Activated CD4-positive, CD25-positive, alpha-beta regulatory T cell treated with anti-CD3 and anti-CD28 coated beads, Interleukin-2, amount 50 U/mL, for 16 hours (primary cell): ENCODE measurements at regions not wholly inside any gene's neighbourhood (a gene's known extent, or its start where the extent isn't known, plus 50 kb on each side); places are given as distances from the start of the nearest gene placed in this dataset.
"Not testable (repeated sequence)": the region's sequence is repeated elsewhere in the genome, so short reads cannot be mapped to it uniquely, and the experiment has no call there.

Experiments used
- DNase-seq: peaks from one replicate; pipeline ENCODE4 v3.0.0-alpha.2; 2020; ENCODE audit warnings: low read depth, low spot score

DNA sequence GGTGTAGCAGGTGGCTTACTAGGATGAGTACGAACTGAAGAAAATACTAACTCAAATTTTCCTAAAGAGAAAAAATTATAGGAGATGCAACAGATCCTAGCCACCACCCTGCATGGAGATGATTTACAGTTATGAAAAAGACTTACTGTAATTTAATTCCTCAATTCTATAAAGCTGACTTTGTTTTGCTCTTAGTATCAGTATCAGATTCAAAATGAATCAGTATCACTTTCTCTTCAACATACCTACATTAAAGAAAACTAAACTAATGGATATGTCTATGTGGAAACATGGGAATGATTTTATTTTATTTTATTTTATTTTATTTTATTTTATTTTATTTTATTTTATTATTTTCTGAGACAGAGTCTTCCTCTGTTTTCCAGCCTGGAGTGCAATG lies 525.8 kb downstream of the NLGN4X start:
- DNase-seq: no peak

DNA sequence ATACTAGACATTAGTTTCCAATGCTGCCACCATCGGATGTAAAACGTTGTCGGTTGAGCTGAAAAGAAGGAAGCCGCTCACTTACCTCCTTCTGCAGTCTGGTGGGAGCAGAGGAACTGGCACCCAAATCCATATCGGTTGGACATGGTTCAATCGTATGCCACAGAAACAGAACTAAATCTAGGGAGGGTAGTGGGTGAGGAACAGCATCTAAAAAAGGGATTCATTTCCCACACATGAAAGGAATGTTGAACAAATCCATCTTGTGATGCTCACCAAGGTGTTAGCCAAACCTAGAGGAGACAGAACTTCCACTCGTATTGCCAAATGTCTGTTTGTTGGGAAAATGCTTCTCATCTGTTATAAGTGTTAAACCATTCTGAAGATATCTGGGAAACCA lies 532.7 kb downstream of the NLGN4X start:
- no peak for DNase-seq

DNA sequence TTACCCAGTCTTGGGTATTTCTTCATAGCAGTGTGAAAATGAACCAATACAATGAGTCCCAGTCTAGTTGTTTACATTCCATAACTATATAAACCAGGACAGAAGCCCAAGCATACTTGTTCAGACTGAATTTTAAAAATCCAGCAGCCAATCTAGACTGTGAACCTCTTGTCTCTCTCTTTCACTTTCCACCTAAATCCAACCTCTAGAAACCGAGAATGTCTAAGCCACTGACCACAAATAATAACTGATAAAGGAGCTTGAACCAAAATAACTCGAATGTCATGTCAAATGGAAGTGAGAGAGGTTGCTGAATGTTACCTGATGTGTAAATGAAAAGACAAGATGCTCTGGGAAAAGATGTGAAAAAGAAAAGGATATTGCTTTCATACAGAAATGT lies 544.7 kb downstream of the NLGN4X start:
- DNase-seq: no peak

DNA sequence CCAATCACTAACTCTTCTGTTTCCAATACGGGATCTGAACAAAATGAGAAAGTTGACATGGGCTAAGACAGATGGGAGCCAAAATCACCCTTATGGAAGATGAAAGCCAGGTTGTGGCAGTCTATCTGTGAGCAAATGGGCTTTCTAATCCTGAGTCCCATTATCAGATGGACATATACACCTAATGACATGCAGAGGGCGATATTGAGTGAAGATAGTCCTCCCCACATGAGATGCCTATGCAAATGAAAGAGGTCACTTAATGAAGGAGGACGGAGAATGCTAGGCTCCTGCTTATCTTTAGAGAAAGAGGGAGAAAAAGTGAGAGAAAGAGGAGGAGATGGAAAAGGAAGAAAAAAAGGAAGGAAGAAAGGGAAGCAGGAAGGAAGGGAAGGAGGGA lies 547.5 kb downstream of the NLGN4X start:
- no peak for DNase-seq

DNA sequence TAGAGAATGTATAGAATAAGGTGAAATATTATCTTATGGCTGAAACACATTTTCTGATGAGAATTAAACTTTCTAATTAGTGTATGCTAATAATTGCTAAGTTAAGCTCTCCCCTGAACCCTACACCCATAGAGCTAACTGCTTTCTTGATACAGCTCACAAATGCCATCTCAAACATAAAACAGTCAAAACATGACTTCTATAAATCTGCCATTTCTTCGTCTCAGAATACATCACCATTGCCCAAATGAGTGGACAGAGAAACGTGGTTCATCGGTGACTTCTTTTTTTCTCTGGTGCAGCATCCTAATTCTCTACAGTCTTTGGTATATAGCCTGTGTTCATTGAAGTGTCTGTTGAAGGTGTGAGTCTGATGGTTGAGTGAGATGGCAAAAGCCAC lies 554.6 kb downstream of the NLGN4X start:
- DNase-seq: no peak

DNA sequence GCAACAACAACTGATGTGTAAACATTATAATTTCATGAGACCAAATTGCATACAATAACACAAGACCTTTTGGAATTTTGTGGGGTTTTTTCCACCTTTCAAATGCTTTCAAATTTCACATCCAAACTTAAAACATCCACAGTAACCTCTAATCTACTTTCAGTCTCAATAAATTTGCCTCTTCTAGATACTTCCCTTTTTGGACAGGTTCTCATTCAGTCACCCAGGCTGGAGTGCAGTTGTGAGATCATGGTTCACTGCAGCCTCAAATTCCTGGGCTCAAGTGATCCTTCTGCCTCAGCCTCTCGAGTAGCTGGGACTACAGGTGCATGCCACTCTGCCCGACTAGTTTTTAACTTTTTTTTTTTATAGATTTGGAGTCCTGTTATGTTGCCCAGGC lies 556.6 kb downstream of the NLGN4X start:
- no peak for DNase-seq

DNA sequence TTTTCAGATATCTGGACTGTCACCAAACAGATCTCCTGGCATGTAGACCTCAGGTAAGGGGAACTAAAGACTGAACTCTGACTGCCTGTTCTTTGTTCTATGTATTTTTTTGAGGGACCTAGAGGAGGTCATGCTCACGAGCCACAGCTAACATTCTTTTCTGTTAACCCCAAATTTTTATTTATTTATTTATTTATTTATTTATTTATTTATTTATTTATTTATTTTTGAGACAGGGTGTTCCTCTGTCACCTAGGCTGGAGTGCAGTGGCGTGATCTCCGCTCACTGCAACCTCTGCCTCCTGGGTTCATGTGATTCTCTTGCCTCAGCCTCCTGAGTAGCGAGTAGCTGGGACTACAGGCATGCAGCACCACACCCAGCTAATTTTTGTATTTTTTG lies 562.0 kb downstream of the NLGN4X start:
- DNase-seq: not testable (repeated sequence)

DNA sequence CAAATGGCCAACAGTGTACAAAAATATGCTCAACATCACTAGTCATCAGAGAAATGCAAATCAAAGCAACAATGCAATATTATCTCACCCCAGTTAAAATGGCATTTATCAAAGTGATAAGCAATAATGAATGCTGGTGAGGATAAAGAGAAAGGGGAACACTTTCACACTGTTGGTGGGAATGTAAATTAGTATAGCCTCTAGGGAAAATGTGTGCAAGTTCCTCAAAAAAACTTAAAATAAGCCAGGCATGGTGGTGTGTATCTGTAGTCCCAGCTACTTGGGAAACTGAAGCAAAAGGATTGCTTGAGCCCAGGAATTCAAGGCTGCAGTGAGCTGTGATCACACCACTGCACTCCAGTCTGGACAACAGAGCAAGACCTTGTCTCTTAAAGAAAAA lies 572.1 kb downstream of the NLGN4X start:
- no peak for DNase-seq

DNA sequence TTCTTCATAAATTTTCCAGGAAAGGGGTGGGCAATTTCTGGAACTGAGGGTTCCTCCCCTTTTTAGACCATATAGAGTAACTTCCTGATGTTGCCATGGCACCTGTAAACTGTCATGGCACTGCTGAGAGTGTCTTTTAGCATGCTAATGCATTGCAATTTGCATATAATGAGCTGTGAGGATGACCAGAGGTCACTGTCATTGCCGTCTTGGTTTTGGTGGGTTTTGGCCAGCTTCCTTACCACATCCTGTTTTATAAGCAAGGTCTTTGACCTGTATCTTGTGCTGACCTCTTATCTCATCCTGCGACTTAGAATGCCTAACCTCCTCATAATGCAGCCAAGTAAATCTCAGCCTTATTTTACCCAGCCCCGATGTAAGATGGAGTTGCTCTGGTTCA lies 577.8 kb downstream of the NLGN4X start:
- DNase-seq: no peak

DNA sequence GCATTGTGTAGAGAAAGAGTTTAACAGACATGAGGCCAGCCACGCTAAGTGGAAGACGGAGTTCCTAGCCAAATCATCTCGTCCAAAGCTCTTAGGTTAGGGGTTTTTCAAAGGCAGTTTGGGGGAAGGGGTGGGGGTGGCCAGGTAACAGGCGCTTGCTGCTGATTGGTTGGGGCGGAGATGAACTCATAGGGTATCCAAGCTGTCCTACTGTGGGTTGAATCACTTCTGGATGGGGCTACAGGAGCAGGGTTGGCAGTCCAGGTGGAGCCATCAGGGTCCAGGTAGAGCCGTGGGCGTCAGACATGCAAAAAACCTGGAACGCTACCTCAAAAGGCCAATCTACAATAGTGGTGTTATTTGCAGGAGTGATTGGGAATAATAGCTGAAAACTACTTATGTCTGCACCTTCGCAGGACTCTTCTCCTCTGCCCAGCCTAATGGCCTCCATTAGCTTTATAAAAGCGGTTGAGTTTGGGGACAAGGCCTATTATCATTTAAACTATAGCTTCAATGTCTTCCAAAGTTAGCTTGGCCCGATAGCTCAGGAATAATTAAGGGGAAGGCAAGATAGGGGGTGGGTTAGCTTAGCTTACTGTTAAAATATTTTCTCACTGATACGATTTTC lies 579.6 kb downstream of the NLGN4X start:
- no peak for DNase-seq

DNA sequence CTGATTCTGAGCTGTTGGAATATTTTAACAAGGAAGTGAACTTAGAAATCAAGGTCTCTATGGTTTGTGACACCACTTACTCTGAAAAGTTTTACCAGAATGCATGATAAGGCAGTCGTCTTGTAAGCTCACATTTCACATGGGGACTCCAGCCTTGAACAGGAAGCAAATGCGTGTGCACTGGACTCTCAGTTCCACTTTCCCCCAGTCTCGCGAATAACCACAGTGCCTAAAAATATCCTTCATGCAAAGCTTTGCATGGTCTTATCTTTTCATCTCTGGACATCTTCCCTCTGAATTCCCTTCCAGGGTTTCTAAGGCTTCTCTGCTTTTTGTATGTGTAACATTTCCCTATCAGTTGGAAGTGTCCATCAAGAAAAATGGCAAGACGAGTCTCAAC lies 581.8 kb downstream of the NLGN4X start:
- DNase-seq: no peak

DNA sequence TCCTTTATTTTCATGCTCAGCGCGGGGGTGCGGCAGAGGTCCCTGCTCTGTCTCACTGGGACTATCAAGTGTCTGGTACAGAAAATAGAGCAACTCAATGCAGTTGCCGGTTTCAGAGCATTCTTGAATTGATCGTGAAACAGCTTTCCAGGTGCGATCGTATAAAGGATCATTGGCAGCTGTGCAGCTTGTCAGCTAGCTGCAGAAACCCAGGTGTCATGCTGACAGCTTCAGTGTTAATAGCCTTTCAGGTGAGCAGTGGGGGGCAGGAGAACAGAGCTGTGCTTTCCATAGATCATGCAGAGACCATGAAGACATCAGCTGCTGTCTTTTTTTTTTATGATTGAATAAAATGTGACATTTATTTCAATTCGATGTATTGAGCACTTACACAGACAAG lies 583.9 kb downstream of the NLGN4X start:
- no peak for DNase-seq

DNA sequence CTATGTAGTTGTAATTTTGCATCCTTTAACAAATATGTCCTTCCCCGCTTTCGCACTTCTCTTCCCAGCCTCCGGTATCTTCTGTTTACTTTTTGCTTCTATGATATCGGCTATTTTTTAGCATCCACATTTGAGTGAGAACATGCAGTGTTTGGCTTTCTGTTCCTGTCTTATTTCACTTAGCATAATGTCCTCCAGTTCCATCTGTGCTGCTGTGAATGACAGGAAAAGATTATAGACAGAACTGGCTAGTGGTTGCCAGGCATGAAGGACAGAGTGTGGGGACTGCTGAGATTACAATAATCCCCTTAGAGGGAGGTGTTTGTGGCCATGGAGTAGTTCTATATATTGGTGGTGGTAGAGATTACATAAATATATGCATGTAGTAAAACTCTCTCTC lies 588.6 kb downstream of the NLGN4X start:
- no peak for DNase-seq

DNA sequence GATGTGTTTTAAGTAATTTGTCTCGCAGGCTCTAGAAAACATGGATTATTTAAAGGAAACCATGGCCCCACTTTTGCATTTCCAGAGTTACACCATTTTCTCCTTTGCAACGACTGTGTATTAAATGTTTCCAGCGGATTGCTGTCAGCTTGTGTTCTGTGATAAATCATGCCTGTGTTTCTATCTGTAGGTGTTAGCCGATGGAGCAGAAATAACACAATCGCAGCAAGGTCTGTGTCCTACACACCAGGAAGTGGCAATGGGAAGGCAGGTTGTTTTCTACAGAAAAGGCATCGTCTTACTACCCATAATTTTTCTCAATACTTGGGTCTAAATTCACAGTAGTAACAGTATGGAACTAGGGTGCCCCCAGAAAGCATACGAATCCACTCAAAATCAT lies 590.1 kb downstream of the NLGN4X start:
- no peak for DNase-seq

DNA sequence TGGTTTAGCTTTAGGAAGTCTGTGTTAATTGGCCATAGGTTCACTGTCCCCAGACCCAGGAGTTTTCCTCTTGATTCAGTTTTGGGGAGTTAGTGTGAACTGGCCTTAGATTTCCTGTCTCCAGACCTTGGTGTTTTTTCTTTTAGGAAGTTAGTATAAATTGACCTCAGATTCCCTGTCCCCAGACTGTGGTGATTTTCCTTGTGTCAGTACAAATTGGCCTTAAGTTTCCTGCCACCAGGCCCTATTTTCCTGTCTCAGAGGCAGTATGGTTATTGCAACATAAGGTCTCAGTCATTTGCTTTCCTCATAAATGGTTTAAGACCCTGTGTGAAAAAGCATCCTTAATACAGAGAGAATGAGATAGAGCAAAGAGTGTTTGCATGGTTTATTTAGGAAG lies 595.8 kb downstream of the NLGN4X start:
- no peak for DNase-seq

DNA sequence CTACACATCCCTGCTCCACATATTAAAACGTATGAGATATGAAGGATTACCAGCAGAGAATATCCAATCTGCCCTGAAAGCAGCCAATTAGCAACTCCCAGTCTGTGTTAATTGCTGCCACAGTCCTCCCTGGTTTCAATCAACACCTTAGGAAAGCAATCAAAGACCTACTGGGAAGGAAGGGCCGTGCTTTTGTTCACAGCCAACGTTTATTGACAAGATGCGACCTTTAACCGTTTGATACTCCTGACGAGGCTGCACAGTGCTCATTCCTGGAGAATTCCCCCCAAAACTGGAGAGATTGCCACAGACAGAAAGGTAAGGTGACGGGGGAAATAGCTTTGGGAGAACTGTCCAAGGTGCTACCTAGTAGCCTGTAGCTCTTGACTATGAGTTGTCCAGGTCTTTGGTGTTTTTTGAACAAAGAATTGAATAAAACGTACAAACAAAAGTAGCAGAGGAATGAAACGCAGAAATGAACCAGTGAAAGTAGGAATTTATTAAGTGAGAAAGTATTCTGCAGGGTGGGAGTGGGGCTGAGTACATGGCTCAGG lies 596.5 kb downstream of the NLGN4X start:
- no peak for DNase-seq

DNA sequence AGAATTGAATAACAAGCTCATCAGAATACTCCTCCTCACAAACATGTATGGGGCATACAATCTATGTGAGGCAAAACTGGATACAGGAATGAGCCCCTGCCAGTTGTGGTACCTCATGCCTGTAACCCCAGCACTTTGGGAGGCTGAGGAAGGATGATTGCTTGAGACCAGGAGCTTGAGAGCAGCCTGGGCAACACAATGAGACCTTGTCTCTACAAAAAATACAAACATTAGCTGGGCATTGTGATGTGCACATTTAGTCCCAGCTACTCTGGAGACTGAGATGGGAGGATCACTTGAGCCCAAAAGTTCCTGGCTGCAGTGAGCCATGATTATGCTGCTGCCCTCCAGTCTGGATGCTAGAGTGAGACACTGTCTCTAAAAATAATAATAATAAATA lies 611.0 kb downstream of the NLGN4X start:
- DNase-seq: no peak

DNA sequence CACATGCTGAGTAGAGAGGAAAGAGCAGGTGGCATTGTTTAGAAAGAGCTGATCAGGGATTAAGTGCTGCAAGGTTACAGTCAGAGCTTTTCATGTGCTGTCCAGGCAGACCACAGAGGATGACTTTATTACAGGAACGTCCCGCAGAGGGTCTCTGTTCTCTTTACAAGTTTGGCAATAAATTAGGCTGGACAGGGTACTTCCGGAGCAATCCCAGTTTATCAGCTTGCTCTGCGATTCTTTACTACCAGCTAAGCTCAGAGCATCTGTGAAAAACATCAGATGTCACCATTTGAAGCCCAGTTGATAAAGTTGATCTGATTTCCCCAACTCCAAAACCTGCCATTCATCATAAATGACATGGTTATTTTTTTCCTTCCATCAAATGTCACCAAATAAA lies 633.1 kb downstream of the NLGN4X start:
- DNase-seq: no peak

DNA sequence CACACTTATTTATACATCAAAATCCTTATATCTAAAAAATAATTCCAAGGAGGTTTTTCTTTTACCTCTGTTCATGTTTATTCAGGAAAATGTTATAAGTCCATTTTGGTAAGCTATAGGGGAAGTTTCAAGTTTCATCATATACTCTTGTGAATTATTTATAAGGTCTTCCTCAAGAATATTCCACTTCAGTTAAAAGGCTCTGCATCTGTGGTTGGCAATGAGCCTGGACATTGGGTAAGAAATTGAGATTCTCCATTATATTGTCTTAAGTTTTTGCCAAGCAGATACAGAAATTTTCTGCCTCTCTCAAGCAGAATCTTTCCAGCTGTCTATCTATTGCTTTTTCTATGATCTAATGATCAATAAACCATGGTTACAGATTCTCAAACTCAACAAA lies 641.9 kb downstream of the NLGN4X start:
- DNase-seq: no peak

DNA sequence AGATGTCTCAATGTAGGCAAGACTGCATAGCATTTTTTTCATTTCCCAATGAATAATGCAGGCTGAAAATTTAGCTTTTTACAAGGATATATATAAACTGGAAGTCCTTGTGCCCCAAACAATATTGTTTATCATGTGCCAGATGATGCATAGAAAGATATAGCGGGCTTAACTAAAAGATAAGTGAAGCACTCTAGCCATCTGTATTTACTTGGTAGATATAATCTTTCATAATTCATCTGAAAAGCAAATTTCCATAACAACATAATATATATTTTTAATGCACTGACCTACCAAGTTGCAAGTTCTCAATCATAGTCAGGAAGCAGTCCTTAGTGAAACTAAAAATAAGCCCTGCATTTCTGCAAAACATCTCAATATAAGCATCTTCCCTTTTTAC lies 653.3 kb downstream of the NLGN4X start:
- no peak for DNase-seq

DNA sequence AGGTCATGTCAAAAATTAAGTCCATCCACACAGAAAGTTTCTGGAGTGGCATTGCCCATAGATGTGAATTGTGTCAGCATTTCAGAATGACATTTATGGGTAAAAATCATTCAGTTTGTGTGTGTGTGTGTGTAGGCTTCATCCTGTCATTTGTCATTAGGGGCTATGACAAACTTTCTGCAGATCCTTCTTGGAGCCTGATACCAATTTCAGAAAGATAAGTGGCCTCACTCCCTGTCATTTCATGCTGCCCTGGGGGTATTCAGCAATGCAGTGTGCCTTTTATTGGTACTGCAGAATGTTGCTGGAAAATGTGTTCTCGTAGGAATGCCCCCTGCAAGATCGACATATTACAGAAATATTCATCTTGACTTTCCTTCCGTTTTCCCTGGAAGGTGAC lies 659.7 kb downstream of the NLGN4X start:
- no peak for DNase-seq

DNA sequence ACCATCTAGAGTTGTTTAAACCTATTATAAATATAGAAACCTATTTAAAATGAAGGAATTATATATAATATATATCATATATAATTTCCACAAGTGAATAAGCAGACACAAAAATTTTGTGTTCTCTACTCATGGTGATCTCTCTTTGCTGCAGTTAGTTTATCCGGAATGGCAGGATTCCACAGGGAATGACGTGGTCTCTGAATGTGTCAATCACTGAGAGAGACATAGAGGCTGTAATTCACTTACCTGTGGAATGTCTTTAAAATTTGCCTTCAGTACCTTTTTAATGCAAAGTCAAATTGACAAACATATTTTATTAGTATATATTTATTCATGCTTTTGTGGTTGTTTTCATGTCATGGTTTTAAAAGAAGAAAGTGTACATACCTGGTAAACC lies 669.3 kb downstream of the NLGN4X start:
- DNase-seq: no peak

DNA sequence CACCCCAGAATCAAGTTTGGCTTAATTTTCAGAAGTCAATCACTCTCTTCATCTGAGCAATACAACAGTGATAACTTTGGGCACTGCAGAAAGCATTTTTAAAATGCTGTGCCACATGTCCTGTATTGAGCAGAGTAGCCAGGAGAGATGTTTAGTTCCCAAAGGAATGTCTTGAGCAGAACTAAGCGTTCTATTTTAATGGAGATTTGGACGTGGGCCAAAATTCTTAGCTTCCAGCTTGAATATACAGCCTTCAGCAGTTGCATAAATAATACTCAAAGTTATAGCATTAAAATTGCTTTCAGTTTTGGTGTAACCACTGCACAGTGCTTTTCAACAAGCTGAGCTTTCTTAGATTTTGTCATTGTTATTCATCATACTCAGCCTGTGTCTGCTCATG lies 679.2 kb downstream of the NLGN4X start:
- DNase-seq: no peak

DNA sequence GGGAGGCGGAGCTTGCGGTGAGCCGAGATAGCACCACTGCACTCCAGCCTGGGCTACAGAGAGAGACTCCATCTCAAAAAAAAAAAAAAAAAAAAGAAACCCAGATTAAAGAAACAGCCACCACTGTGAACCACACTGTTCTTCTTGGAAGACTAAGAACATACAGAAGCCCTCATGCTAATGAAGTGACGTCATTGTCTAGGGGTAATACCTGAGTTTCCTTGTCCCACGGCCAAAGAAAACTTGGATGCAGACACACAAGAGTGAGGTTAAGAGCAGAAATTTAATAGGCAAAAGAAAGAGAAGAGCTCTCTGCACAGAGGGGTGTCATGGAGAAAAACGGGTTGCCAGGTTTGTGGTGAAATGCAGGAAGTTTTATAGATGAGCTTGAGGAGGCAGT lies 691.6 kb downstream of the NLGN4X start:
- DNase-seq: no peak
